PC-3 (cell line): ENCODE measurements at regions not wholly inside any gene's neighbourhood (a gene's known extent, or its start where the extent isn't known, plus 50 kb on each side); places are given as distances from the start of the nearest gene placed in this dataset.
A peak's percentile ranks its signal among the peaks of the same experiment; 100 is the strongest.

Source experiments
- ATAC-seq: fragments of 200-7000 bp; cut with Tn5 transposase; 2 replicates; pipeline ENCODE4 v1.9.1; 2020; ENCODE audit warnings: mild to moderate bottlenecking, moderate library complexity
- BruUV-seq: library from RNA; stranded (reverse); fragments of 400-500 nt; replicated peaks from 2 replicates; lab custom pipeline; 2021; lab: Mats Ljungman, UMichigan
- CTCF ChIA-PET: fragments of 300-600 bp; sonication (Branson Sonifier 250); formaldehyde crosslinking; loops from one replicate; lab custom pipeline; 2022; ENCODE audit warnings: antibody characterized with exemption; lab: Charles Lee
- POLR2A ChIA-PET: fragments of 300-600 bp; sonication (Branson Sonifier 250); formaldehyde crosslinking; loops from one replicate; lab custom pipeline; 2022; ENCODE audit warnings: antibody characterized with exemption; ENCODE audit not compliant: unreplicated experiment; lab: Charles Lee
- DNase-seq: peaks from one replicate; pipeline ENCODE4 v3.0.0-alpha.2; 2015
- H2AFZ ChIP-seq: fragments of 300-600 bp; sonication (generic); 2 replicates; pipeline ENCODE4 v1.6.0; 2016; ENCODE audit warnings: antibody characterized with exemption, low read length
- H3F3A ChIP-seq: fragments of 300-600 bp; sonication (generic); one replicate; pipeline ENCODE4 v1.6.0; 2017; ENCODE audit warnings: antibody characterized with exemption, low read length, control low read depth, mild to moderate bottlenecking; ENCODE audit not compliant: unreplicated experiment
- H3K27ac ChIP-seq: fragments of 300-600 bp; sonication (generic); 2 replicates; pipeline ENCODE4 v1.5.1; 2016; ENCODE audit warnings: mild to moderate bottlenecking, low read length
- H3K27me3 ChIP-seq: fragments of 300-600 bp; sonication (generic); 2 replicates; pipeline ENCODE4 v1.6.1; 2016; ENCODE audit warnings: low read length, mixed read lengths
- H3K36me3 ChIP-seq: fragments of 300-600 bp; sonication (generic); 2 replicates; pipeline ENCODE4 v1.6.1; 2016; ENCODE audit warnings: low read depth, mixed run types, low read length, mixed read lengths
- H3K4me1 ChIP-seq: fragments of 300-600 bp; sonication (generic); 2 replicates; pipeline ENCODE4 v1.5.1; 2016; ENCODE audit warnings: low read length; ENCODE audit not compliant: insufficient read depth
- H3K4me2 ChIP-seq: fragments of 300-600 bp; sonication (generic); 2 replicates; pipeline ENCODE4 v1.6.0; 2016; ENCODE audit warnings: low read length
- H3K4me3 ChIP-seq: fragments of 300-600 bp; sonication (generic); 2 replicates; pipeline ENCODE4 v1.5.1; 2016; ENCODE audit warnings: mild to moderate bottlenecking, low read length, mixed read lengths
- H3K79me2 ChIP-seq: fragments of 300-600 bp; sonication (generic); 2 replicates; pipeline ENCODE4 v1.6.1; 2017; ENCODE audit warnings: low read length, mixed read lengths
- H3K9ac ChIP-seq: fragments of 300-600 bp; sonication (generic); 2 replicates; pipeline ENCODE4 v1.6.0; 2016; ENCODE audit warnings: mild to moderate bottlenecking, low read length
- H3K9me2 ChIP-seq: fragments of 300-600 bp; sonication (generic); replicated peaks from 2 replicates; pipeline ENCODE4 v1.6.1; 2016; ENCODE audit warnings: mixed run types, low read length, mixed read lengths
- H3K9me3 ChIP-seq: fragments of 300-600 bp; sonication (generic); 2 replicates; pipeline ENCODE4 v1.6.1; 2016; ENCODE audit warnings: low read length, mixed read lengths
- H4K20me1 ChIP-seq: fragments of 300-600 bp; sonication (generic); 2 replicates; pipeline ENCODE4 v1.6.1; 2016; ENCODE audit warnings: low read length, mixed read lengths
- CTCF ChIP-seq: fragments of 300-600 bp; sonication (generic); conservative IDR thresholded peaks from 2 replicates; pipeline ENCODE4 v1.5.1; 2017; ENCODE audit warnings: antibody characterized with exemption, low read depth, mild to moderate bottlenecking, low read length
- EZH2 ChIP-seq: fragments of 300-600 bp; sonication (generic); IDR thresholded peaks from one replicate; pipeline ENCODE4 v1.6.1; 2017; ENCODE audit warnings: antibody characterized with exemption, mild to moderate bottlenecking, low read length; ENCODE audit not compliant: unreplicated experiment
- EZH2phosphoT487 ChIP-seq: fragments of 300-600 bp; sonication (generic); IDR thresholded peaks from 2 replicates; pipeline ENCODE4 v1.6.1; 2018; ENCODE audit warnings: mild to moderate bottlenecking, antibody characterized with exemption, low read length, borderline replicate concordance
- intact Hi-C: fragments of 100-400 bp; cut with micrococcal nuclease; formaldehyde crosslinking; loops from 2 replicates; pipeline ENCODE4 v1.9.0; 2023

DNA sequence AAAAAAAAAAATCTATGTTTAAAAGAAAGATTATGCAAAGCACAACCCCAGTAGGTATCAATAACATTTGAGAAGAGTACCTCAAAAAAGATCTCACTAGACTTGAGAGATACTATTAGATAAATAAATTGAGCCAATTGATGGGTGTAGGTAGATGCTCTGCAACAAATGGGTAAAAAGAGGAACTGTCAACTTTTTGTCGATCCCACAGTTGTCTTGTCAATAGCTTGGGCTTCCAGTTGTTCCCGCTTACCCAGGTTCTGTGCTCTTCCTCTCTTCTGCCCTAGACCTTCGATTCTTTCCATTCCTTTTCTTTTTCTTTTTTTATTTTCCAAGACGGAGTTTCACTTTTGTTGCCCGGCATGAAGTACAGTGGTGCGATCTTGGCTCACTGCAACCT lies 226.9 kb downstream of the SOX4 start:
- POLR2A ChIA-PET = no interaction called here
- Histone ChIP-seq H3K27ac (no peak overlapping the region), H3K9me3 (no peaks in the 10 kb centered on the region), H3K9ac (no peak overlapping the region), H3K4me1 (peaks cover 24% of the 10 kb centered on the region), H4K20me1 (no peaks in the 10 kb centered on the region), H3K4me3 (no peak overlapping the region), H3K79me2 (no peaks in the 10 kb centered on the region), H3K36me3 (no peaks in the 10 kb centered on the region), H3K4me2 (no peak overlapping the region), H3K9me2 (no peaks in the 10 kb centered on the region), H2AFZ (no peak overlapping the region), H3K27me3 (no peaks in the 10 kb centered on the region), H3F3A (no peaks in the 10 kb centered on the region)
- CTCF ChIA-PET = no interaction called here
- no TSS peak for BruUV-seq
- DNase-seq (no peak), ATAC-seq (no peak)
- intact Hi-C loops = loop anchor here (5.0 to 10.0 kb wide), 3 partner anchors 64 to 223 kb away; no protein-coding TSS in a partner anchor
- TF ChIP-seq EZH2phosphoT487 (no peak), EZH2 (no peak), CTCF (no peak)

DNA sequence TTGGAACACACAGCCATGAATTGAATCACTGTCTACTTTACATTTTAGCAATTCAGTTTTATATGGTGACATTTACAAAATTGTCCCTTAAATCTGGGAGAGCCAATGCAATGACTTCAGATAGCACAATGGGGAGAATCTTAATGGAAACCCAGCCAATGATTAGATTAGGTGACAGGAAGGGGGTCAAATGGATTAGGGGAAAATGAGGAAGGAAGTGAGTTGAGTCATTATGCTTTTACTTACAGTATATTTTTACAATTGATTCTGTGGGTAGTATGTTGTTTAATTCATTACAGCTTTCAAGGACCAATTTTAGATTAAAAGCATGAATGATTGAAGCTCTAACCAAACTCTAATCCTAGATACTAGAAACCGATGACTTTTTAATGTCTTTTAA lies 229.8 kb downstream of the SOX4 start:
- no peaks in the 10 kb centered on the region for H3K9me2 ChIP-seq
- no peak for TF ChIP-seq CTCF
- no peak for TF ChIP-seq EZH2
- TF ChIP-seq EZH2phosphoT487 = no peak
- intact Hi-C loops = loop anchor here (5.0 to 10.0 kb wide), 3 partner anchors 61 to 226 kb away; no protein-coding TSS in a partner anchor
- H3K4me1 ChIP-seq = peaks cover 33% of the 10 kb centered on the region
- no peaks in the 10 kb centered on the region for H3K27me3 ChIP-seq
- no peaks in the 10 kb centered on the region for H3F3A ChIP-seq
- ChIA-PET CTCF (no interaction called here), POLR2A (no interaction called here)
- no peak overlapping the region for H2AFZ ChIP-seq
- H3K4me3 ChIP-seq = no peak overlapping the region
- no peak overlapping the region for H3K9ac ChIP-seq
- no peaks in the 10 kb centered on the region for H4K20me1 ChIP-seq
- no peaks in the 10 kb centered on the region for H3K36me3 ChIP-seq
- no peak for ATAC-seq
- H3K4me2 ChIP-seq = peak overlapping the region; percentile 76
- H3K9me3 ChIP-seq = no peaks in the 10 kb centered on the region
- no TSS peak for BruUV-seq
- no peak for DNase-seq
- no peaks in the 10 kb centered on the region for H3K79me2 ChIP-seq
- no peak overlapping the region for H3K27ac ChIP-seq

- Histone ChIP-seq H3K36me3 (no peaks in the 10 kb centered on the region), H3K9me2 (no peaks in the 10 kb centered on the region), H3K4me3 (peak overlapping the region; percentile 46; the same call in 1 of the 2 replicates), H3K27me3 (no peaks in the 10 kb centered on the region), H3K27ac (peak overlapping the region; percentile 76), H3F3A (no peaks in the 10 kb centered on the region), H3K9ac (peak overlapping the region; percentile 12), H3K4me1 (peaks cover 33% of the 10 kb centered on the region), H2AFZ (peak overlapping the region; percentile 20; the same call in 1 of the 2 replicates), H3K9me3 (no peaks in the 10 kb centered on the region), H4K20me1 (no peaks in the 10 kb centered on the region), H3K79me2 (no peaks in the 10 kb centered on the region), H3K4me2 (peak overlapping the region; percentile 76)
- POLR2A ChIA-PET = no interaction called here
- no peak for TF ChIP-seq EZH2
- no peak for TF ChIP-seq CTCF
- no peak for TF ChIP-seq EZH2phosphoT487
- intact Hi-C loops = loop anchor here (1.0 to 10.0 kb wide), 4 partner anchors 60 to 538 kb away; no protein-coding TSS in a partner anchor
- no TSS peak for BruUV-seq
- CTCF ChIA-PET = no interaction called here
- ATAC-seq (peak; percentile 79), DNase-seq (peak; percentile 75)
Observed at GRCh38 chr6:21824431-21825177, 231.1 kb downstream of the SOX4 start.
